ENCODE measurements at regions not wholly inside any gene's neighbourhood (a gene's known extent, or its start where the extent isn't known, plus 50 kb on each side); places are given as distances from the start of the nearest gene placed in this dataset.

DNA sequence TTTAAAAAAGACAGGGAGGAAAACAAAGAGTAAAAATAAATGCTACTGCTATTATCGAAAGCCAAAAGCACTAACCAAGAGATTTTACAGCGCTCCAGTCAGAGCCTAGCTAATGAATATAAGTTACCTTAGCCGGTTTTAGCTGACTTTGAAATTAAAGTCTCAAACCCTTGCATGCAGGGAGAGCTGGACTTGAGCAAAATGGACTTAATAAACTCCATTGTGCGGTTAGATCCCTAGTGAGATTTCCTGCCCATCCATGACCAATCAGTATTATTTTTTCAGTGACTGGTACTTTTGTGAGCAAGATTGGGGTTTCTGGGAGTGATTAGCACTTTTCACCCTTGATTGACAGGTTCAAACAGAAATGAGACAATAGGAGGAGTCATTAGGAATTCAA, 333.4 kb upstream of the ADGRL2 start:
- no peaks in the 10 kb centered on the region for H3K36me3 Mint-ChIP-seq (ENCODE audit: insufficient read depth, unreplicated experiment)
- CTCF ChIA-PET: no interaction called here
- H3K27me3 Mint-ChIP-seq (ENCODE audit: unreplicated experiment): no peaks in the 10 kb centered on the region
- no peak overlapping the region for H3K4me3 Mint-ChIP-seq (ENCODE audit: low read depth, unreplicated experiment)
- no peak overlapping the region for H3K27ac Mint-ChIP-seq (ENCODE audit: unreplicated experiment)
- no TSS peak for BruUV-seq (replicated peaks)
- H3K4me1 Mint-ChIP-seq (ENCODE audit: low read depth, unreplicated experiment): no peaks in the 10 kb centered on the region
- H3K9me3 Mint-ChIP-seq (ENCODE audit: low read depth, unreplicated experiment): no peaks in the 10 kb centered on the region
- intact Hi-C loops (cut with micrococcal nuclease; ENCODE audit: unreplicated experiment): no loop called here
- no peak for DNase-seq
- no peak for TF ChIP-seq CTCF (IDR thresholded peaks at IDR 0.05; ENCODE audit: unreplicated experiment)

DNA sequence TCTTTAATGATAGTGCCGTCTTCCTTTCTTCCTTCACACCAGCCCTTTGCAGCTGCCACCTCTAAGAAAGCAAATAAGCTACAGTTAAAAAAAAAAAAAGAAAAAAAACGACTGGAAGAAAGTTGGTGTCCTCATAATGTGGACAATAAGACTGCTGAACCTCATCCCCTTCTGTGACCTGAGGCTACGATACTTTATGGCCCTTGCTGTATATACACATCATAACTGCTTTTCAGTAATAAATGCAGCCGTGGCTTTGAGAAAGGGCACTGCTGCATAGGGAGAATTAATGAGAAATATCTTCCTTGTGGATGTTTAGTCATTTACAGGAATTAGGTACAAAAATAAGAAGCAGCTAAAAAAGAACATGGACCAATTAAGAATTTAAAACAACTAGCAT, 333.8 kb upstream of the ADGRL2 start:
- no peaks in the 10 kb centered on the region for H3K4me1 Mint-ChIP-seq (ENCODE audit: low read depth, unreplicated experiment)
- no peak overlapping the region for H3K27ac Mint-ChIP-seq (ENCODE audit: unreplicated experiment)
- no peak for TF ChIP-seq CTCF (IDR thresholded peaks at IDR 0.05; ENCODE audit: unreplicated experiment)
- H3K4me3 Mint-ChIP-seq (ENCODE audit: low read depth, unreplicated experiment): no peak overlapping the region
- H3K27me3 Mint-ChIP-seq (ENCODE audit: unreplicated experiment): no peaks in the 10 kb centered on the region
- no TSS peak for BruUV-seq (replicated peaks)
- no peak for DNase-seq
- CTCF ChIA-PET: no interaction called here
- H3K9me3 Mint-ChIP-seq (ENCODE audit: low read depth, unreplicated experiment): no peaks in the 10 kb centered on the region
- intact Hi-C loops (cut with micrococcal nuclease; ENCODE audit: unreplicated experiment): no loop called here
- H3K36me3 Mint-ChIP-seq (ENCODE audit: insufficient read depth, unreplicated experiment): no peaks in the 10 kb centered on the region

DNA sequence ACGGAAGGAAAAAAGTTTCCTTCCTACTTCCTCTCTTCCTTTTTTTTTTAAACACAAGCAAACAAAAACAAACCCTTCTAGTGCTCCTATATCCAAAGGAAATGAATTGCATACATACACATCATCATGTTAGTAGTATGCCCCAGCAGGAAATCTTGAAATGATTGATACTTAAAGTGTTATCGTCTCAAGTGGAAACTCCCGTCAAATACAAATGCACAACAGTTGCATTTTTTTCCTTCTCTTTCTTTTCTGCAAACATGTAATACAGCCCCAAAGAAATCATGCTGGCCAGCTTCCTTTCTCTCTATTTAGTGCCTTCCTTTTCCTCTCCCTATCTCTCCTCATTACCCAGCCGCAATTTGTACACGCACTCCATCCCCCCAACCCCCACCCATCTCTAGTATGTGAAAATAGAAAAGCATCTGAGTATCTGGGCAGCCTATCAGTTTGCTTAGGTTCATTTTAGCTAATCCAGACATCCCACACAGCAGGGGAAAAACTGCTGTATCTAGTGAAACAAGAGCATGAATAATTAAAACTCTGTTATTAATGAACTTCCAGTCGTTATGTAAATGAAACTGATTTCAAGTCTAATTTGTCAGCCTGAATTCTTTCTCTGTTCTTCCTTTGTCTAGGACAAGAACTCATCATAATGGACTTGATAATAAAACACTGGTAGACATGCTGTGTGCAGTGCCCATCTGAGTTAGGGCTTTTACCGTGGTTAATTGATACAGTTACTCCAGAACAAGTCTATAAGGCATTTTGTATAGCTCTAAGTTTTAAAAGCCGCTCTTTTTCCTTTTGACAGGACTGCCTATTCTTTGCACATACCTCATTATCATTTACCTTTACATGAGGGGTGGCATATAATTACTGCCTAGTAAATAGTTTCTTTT, 336.5 kb upstream of the ADGRL2 start:
- BruUV-seq (replicated peaks): no TSS peak
- no peaks in the 10 kb centered on the region for H3K9me3 Mint-ChIP-seq (ENCODE audit: low read depth, unreplicated experiment)
- no peak for DNase-seq
- CTCF ChIA-PET: no interaction called here
- no peak overlapping the region for H3K4me3 Mint-ChIP-seq (ENCODE audit: low read depth, unreplicated experiment)
- no peak for TF ChIP-seq CTCF (IDR thresholded peaks at IDR 0.05; ENCODE audit: unreplicated experiment)
- no peaks in the 10 kb centered on the region for H3K4me1 Mint-ChIP-seq (ENCODE audit: low read depth, unreplicated experiment)
- H3K36me3 Mint-ChIP-seq (ENCODE audit: insufficient read depth, unreplicated experiment): no peaks in the 10 kb centered on the region
- no peak overlapping the region for H3K27ac Mint-ChIP-seq (ENCODE audit: unreplicated experiment)
- H3K27me3 Mint-ChIP-seq (ENCODE audit: unreplicated experiment): no peaks in the 10 kb centered on the region
- intact Hi-C loops (cut with micrococcal nuclease; ENCODE audit: unreplicated experiment): no loop called here

DNA sequence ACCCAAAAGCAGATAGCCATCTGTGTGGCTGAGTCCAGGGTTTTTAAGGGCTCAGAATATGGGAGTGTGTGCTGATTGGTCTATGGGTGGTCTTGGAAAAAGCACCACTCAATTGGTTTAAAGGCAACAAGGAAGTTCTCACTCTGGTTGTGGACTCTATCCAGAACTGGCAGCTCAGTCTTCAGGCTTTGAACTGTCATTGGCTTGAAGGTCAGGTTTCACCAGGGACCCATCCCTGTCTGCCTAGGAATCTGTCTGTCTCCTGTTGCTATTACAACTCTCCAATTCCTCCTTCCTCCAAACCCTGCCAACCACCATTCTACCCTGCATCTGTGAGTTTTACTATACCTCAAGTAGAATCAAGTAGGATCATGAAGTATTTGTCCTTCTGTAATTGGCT, 341.7 kb upstream of the ADGRL2 start:
- H3K27ac Mint-ChIP-seq (ENCODE audit: unreplicated experiment): no peak overlapping the region
- intact Hi-C loops (cut with micrococcal nuclease; ENCODE audit: unreplicated experiment): no loop called here
- H3K27me3 Mint-ChIP-seq (ENCODE audit: unreplicated experiment): no peaks in the 10 kb centered on the region
- H3K4me1 Mint-ChIP-seq (ENCODE audit: low read depth, unreplicated experiment): peaks cover 7% of the 10 kb centered on the region
- H3K9me3 Mint-ChIP-seq (ENCODE audit: low read depth, unreplicated experiment): no peaks in the 10 kb centered on the region
- CTCF ChIA-PET: no interaction called here
- no peak for DNase-seq
- no peaks in the 10 kb centered on the region for H3K36me3 Mint-ChIP-seq (ENCODE audit: insufficient read depth, unreplicated experiment)
- TF ChIP-seq CTCF (IDR thresholded peaks at IDR 0.05; ENCODE audit: unreplicated experiment): no peak
- H3K4me3 Mint-ChIP-seq (ENCODE audit: low read depth, unreplicated experiment): no peak overlapping the region
- no TSS peak for BruUV-seq (replicated peaks)
